GM21529 (cell line): ENCODE measurements at regions not wholly inside any gene's neighbourhood (a gene's known extent, or its start where the extent isn't known, plus 50 kb on each side); places are given as distances from the start of the nearest gene placed in this dataset.
"Not testable (repeated sequence)": the region's sequence is repeated elsewhere in the genome, so short reads cannot be mapped to it uniquely, and the experiment has no call there.

ENCODE experiments used
- ATAC-seq: cut with Tn5 transposase; IDR thresholded peaks from one replicate; pipeline ENCODE4 v1.9.1; 2021; ENCODE audit not compliant: unreplicated experiment

DNA sequence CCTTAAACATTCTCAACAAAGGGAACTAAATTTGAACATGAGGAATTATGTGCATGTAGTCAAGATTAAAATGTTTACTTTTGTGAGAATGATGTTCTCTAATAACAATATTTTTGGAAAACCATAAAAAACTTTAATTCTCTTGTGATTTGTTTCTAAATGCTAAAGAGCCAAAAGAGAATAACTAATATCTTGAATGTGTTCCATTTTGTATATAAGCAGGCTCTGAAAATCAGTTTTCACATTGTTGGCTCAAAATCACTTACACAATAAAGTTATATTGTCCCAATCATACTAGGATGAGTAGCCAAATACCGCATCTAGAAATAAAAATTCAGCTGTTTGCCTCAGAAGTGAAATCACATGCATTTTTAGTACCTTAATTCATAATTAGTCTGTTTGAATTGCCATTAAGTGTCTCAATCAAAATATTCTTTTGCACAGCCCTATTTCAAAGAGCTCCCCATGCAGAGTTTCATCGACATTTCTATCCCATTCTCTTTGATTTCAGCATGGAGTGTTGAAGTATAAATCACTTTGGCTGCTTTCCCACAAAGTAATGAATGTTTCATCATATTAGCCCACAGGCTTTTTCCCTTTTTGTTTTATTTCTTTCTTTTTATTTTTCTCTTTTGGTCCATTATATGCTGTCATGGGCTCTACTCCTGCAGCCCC lies 420.3 kb upstream of the POM121L12 start:
- no peak for ATAC-seq

- ATAC-seq, result no peak
These were observed 425.9 kb upstream of the POM121L12 start for GRCh38 chr7:52609511-52609910.

GRCh38 chr7:52592698-52593097 lies 442.7 kb upstream of the POM121L12 start:
- no peak for ATAC-seq

GRCh38 chr7:52586704-52587103 lies 448.7 kb upstream of the POM121L12 start:
- no peak for ATAC-seq

DNA sequence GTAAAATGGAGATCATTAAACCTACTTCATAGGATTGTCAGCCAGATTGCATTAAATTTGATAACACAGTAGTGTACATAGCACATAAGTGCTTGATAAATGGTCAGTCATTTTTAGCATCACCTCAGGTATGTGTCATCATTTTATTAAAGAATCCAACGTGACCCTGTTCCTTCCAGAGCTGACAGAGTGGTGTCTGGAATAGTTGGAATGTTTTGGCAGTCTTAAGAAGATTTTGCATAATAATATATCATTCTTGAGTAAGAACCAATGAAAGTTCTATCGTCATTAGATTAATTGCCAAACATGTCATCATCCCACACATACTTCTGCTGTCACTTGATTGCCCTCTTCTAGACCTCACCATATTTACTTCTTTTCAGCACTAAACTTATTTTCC lies 451.4 kb upstream of the POM121L12 start:
- ATAC-seq, result no peak

DNA sequence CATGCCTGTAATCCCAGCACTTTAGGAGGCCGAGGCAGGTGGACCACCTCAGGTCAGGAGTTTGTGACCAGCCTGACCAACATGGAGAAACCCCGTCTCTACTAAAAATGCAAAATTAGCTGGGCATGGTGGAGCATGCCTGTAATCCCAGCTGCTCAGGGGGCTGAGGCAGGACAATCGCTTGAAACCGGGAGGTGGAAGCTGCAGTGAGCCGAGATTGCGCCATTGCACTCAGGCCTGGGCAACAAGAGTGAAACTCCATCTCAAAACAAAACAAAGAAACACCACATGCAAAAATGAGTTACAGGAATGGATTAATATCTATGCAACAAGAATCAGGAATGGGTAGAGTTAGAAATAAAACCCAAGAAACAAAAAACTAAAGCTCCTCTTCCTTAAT lies 462.3 kb upstream of the POM121L12 start:
- not testable (repeated sequence) for ATAC-seq

- ATAC-seq, result no peak
These were observed 464.4 kb upstream of the POM121L12 start for GRCh38 chr7:52571026-52571425.

- no peak for ATAC-seq
These were observed 466.3 kb upstream of the POM121L12 start for GRCh38 chr7:52569151-52569550.

- no peak for ATAC-seq
These were observed 469.5 kb upstream of the POM121L12 start for GRCh38 chr7:52565974-52566373.

- ATAC-seq, result no peak
These were observed 479.6 kb upstream of the POM121L12 start for GRCh38 chr7:52555805-52556204.

- no peak for ATAC-seq
These were observed 488.0 kb upstream of the POM121L12 start for GRCh38 chr7:52547308-52547910.

GRCh38 chr7:52541198-52541765 lies 494.2 kb upstream of the POM121L12 start:
- not testable (repeated sequence) for ATAC-seq

DNA sequence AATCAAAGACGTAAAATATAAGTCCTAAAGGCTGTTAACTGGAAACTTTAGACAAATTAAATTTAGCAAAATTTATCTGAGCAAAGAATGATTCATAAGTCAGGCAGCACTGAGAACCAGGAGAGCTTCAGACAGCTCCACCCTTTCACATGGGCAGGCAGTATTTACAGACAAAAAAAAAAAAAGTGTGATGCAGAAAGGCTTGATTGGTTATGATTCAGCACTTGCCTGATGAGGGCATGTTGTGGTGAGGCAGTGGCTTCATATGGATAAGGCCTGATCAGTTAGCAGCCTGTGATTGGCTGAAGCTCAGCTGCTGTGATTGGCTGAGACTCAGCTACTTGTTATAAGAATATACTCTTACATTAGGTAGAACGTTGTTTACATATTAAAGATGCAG lies 495.4 kb upstream of the POM121L12 start:
- ATAC-seq, result no peak

DNA sequence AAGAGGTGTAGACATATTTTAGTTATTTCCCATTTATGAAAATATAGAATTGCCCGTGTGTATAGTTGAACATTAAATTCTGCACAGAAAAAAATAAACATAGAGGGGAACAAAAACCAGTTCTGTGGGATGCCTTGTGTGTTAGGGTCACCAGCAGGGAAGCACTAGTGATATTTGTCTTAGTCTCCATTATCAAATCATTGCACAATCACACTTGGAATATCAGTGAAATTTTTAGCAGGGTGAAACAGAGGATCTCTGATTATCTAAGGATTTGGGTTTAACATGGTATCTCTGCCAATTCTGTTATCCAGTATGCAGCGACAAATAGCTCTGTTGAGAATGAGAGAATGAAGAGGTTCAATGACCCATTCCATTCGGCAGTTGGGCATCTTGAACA lies 496.0 kb upstream of the POM121L12 start:
- no peak for ATAC-seq

DNA sequence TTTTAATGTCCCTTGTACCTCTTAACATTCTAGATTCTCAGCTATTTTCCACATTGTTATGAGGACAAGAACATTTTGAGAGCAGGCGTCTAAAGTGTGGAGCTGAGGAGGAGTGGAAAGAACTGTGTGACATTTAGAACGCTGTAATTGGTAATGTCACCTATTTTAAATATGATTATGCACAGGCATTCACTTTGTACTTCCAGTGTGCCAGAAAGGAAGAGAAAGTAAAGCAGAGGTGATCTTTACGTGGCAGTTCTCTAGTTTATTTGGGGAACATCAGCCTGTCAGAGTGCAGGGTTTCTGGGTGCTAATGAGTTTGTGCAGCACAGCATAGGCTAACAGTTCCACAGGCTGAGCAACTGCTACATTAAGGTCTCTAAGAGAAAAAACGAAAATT lies 498.4 kb upstream of the POM121L12 start:
- ATAC-seq, result no peak

- ATAC-seq, result no peak
These were observed 509.6 kb upstream of the POM121L12 start for GRCh38 chr7:52525772-52526341.

- no peak for ATAC-seq
These were observed 516.6 kb upstream of the POM121L12 start for GRCh38 chr7:52518869-52519268.

DNA sequence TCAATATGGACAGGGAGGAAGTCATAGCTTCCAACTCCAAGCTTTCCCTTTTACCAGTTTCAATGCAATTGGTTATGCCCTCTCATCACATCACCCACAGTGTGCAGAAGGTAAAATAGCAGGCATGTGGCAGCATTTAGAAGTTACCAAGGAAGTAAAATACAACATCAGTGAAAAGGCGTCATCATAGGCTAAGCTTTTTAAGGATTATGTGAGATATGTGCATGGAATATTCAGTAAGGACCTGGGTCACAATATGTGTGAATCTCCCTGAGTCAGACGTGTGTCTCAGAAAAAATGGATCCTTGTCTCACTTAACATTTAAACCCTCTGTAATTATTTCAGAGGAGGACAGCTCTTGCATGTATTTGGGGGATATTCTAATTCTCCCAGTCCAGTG lies 522.8 kb upstream of the POM121L12 start:
- no peak for ATAC-seq

GRCh38 chr7:52507546-52508255 lies 527.7 kb upstream of the POM121L12 start:
- no peak for ATAC-seq

- ATAC-seq, result no peak
These were observed 529.1 kb upstream of the POM121L12 start for GRCh38 chr7:52506325-52506724.

DNA sequence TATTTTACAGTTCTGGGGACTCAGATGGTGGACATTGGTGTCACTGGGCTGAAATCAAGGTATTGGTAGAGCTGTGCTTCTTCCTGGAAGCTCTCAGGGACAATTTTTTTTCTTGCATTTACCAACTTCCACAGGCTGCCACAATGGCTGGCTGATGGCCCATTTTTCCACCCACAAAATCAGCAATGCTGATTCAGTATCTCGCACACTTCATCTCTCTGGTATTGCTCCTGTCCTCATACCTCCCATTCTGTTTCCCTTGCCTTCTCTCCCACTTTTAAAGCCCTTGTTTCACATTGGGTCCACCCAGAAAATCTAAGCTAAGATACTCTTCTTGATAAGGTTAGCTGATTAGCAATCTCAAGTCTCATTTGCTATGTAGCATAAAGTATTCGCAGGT lies 530.9 kb upstream of the POM121L12 start:
- ATAC-seq, result no peak

DNA sequence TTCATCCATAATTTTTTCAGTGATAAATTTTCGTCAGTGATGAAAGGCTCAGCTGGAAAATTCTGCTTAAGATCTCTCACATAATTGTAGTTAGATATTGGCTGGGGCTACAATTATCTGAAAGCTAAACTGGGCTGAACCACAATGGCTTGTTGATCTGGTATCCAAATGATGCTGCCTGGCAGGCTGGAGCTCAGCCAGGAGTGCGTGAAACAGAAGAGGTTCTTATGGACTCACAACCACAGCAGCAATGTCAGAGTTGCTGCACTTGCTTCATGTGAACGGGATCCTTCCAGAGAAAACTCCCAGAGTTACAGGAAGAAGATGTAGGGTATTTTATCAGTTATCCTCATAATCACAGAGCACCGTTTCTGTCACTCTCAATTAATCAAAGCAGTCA lies 533.2 kb upstream of the POM121L12 start:
- ATAC-seq, result no peak
